HL-60 (cell line): ENCODE measurements at regions not wholly inside any gene's neighbourhood (a gene's known extent, or its start where the extent isn't known, plus 50 kb on each side); places are given as distances from the start of the nearest gene placed in this dataset.

Experiments
- DNase-seq, 2 experiments: peaks; one replicate each; pipeline ENCODE4 v3.0.0-alpha.2; 2010 to 2020; ENCODE audit warnings: low read depth in 1 of 2, low spot score in 1 of 2
- H3K27ac ChIP-seq: fragments of 250-450 bp; sonication (Bioruptor Pico); replicated peaks from 2 replicates; pipeline ENCODE4 v1.5.1; 2020; ENCODE audit warnings: mild to moderate bottlenecking, moderate library complexity
- H3K27me3 ChIP-seq: fragments of 250-450 bp; sonication (Bioruptor Pico); 2 replicates; pipeline ENCODE4 v1.5.1; 2021; ENCODE audit warnings: mild to moderate bottlenecking, moderate library complexity; ENCODE audit not compliant: insufficient read depth, poor library complexity, severe bottlenecking
- H3K4me3 ChIP-seq: replicated peaks from 2 replicates; pipeline ENCODE4 v1.5.1; 2011; ENCODE audit warnings: mild to moderate bottlenecking, control low read depth, low read length; ENCODE audit not compliant: insufficient read depth
- GABPA ChIP-seq: IDR thresholded peaks from 2 replicates; pipeline ENCODE4 v1.6.1; 2012; ENCODE audit warnings: low read depth
- POLR2AphosphoS5 ChIP-seq: IDR thresholded peaks from 2 replicates; pipeline ENCODE4 v1.6.1; 2012; ENCODE audit warnings: low read depth
- REST ChIP-seq: IDR thresholded peaks from 2 replicates; pipeline ENCODE4 v1.6.1; 2012; ENCODE audit warnings: low read depth; ENCODE audit not compliant: insufficient replicate concordance
- SPI1 ChIP-seq: IDR thresholded peaks from 2 replicates; pipeline ENCODE4 v1.6.1; 2012; ENCODE audit warnings: low read depth, mild to moderate bottlenecking, borderline replicate concordance
- TF ChIP-seq, protein P1 (sequence below): IDR thresholded peaks from one replicate; pipeline ENCODE4 v1.5.1; 2011; ENCODE audit warnings: low read length, control low read depth, inconsistent platforms; ENCODE audit not compliant: insufficient read depth

DNA sequence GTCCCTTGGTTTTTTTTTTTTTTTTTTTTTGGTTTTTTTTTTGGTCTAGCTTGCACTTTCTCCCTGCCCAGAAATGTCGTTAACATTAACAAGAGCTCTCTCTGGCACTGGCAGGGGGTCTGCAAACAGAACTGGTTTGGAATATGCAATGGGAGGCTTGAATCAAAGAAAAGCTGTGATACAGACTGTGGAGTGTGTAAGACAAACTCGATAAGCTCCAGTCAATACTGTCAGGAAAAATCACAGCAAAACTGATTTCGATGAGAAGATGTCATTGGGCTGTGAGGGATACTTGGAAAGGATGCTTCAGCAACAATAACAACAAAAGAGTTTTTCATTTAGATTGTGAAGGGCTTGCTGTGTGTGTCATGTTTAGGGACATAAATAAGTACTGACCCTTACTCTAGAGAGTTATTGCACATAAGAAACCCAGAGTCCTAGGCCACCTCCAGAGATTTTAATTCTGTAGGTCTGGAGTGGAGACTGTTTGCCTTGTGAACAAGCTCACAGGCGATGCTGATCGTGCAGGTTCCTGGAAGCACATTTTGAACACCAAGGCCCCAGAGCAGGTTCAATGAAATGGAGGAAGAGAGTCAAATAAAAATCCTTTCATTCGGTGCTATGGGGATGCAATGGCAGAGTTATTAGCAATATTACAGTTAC lies 470.7 kb upstream of the RBFOX1 start:
- H3K4me3 ChIP-seq, result no peak overlapping the region
- TF ChIP-seq, protein P1, sequence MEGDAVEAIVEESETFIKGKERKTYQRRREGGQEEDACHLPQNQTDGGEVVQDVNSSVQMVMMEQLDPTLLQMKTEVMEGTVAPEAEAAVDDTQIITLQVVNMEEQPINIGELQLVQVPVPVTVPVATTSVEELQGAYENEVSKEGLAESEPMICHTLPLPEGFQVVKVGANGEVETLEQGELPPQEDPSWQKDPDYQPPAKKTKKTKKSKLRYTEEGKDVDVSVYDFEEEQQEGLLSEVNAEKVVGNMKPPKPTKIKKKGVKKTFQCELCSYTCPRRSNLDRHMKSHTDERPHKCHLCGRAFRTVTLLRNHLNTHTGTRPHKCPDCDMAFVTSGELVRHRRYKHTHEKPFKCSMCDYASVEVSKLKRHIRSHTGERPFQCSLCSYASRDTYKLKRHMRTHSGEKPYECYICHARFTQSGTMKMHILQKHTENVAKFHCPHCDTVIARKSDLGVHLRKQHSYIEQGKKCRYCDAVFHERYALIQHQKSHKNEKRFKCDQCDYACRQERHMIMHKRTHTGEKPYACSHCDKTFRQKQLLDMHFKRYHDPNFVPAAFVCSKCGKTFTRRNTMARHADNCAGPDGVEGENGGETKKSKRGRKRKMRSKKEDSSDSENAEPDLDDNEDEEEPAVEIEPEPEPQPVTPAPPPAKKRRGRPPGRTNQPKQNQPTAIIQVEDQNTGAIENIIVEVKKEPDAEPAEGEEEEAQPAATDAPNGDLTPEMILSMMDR, result no peak
- no peak for TF ChIP-seq POLR2AphosphoS5
- no peak overlapping the region for H3K27ac ChIP-seq
- no peak for DNase-seq
- H3K27me3 ChIP-seq, result no peaks in the 10 kb centered on the region

DNA sequence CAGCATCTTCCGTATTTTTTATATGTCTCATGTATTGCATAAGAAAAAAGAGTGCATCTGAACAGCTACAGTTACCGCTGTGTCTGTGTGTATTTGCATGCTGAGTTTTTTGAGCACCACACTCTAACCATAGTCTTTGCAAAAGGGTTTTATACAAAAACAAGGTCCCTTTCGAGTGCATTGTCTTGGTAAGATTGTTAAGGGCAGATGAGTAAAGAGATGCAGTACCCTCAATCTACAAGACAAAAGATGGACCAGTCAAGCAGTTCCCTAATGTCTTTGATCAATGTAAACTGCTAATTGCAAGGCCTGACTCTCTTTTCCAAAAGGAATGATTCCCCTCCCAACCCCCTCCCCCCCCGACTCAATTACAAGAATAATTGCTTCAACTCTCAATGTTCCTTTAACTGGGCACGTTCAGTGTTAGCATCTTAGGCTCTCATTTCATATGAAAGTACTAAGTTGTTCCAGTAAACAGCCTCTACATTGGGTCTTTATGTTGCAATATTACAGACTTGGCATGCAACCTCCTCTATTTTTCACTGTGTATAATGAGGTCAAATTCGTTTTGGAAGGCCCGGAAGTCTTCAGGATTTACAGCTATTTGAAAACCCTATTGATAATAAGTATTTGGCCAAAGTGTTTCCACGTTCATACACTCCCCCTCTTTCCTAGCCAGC lies 471.4 kb upstream of the RBFOX1 start:
- DNase-seq, result no peak
- TF ChIP-seq, protein P1, result no peak
- TF ChIP-seq GABPA (no peak), SPI1 (no peak), REST (no peak), POLR2AphosphoS5 (no peak)

GRCh38 chr16:6857575-6857974 lies 475.1 kb upstream of the RBFOX1 start:
- Histone ChIP-seq H3K4me3 (no peak overlapping the region), H3K27me3 (no peaks in the 10 kb centered on the region), H3K27ac (no peak overlapping the region)
- DNase-seq, result no peak
- TF ChIP-seq, protein P1, result no peak
- TF ChIP-seq GABPA, result no peak
- TF ChIP-seq REST, result no peak
- TF ChIP-seq POLR2AphosphoS5, result no peak

More for the DNA sequence above, 471.4 kb upstream of the RBFOX1 start:
- Histone ChIP-seq H3K4me3 (no peak overlapping the region), H3K27me3 (no peaks in the 10 kb centered on the region), H3K27ac (no peak overlapping the region)

DNA sequence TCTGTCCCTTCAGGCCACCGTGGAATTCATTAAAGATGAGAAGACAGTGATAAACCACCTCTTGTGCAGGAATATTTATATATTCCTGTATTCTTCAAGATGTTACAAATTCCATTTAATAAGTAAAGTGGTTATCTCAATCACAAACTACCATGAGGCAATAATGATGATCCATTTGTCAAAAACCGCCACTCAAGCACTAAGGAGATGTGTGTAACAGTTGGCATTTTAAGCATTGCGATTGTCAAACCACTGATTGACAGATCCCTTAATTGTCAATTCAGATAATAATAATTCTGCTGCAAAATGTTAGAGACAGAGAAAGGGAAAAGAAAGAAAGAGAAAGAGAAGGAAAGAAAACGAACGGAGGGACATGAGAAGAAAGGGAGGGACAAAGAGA lies 476.1 kb upstream of the RBFOX1 start:
- H3K27me3 ChIP-seq, result no peaks in the 10 kb centered on the region
- no peak overlapping the region for H3K4me3 ChIP-seq
- TF ChIP-seq POLR2AphosphoS5 (no peak), SPI1 (no peak), GABPA (no peak), REST (no peak)
- TF ChIP-seq, protein P1, result no peak
- no peak overlapping the region for H3K27ac ChIP-seq
- no peak for DNase-seq
